Panc1 (cell line): ENCODE measurements at regions not wholly inside any gene's neighbourhood (a gene's known extent, or its start where the extent isn't known, plus 50 kb on each side); places are given as distances from the start of the nearest gene placed in this dataset.

Experiments
- CTCF ChIP-seq: fragments of 450-650 bp; IDR thresholded peaks from 2 replicates; pipeline ENCODE4 v1.5.1; 2017; ENCODE audit warnings: mild to moderate bottlenecking
- POLR2AphosphoS5 ChIP-seq: IDR thresholded peaks from 2 replicates; pipeline ENCODE4 v1.6.1; 2012; ENCODE audit warnings: mild to moderate bottlenecking, low read depth, low read length, moderate library complexity

GRCh38 chr7:12761691-12762090 lies 74.3 kb downstream of the ARL4A start:
- no peak for TF ChIP-seq POLR2AphosphoS5
- TF ChIP-seq CTCF = no peak
